ENCODE measurements at regions not wholly inside any gene's neighbourhood (a gene's known extent, or its start where the extent isn't known, plus 50 kb on each side); places are given as distances from the start of the nearest gene placed in this dataset.
"Not testable (repeated sequence)": the region's sequence is repeated elsewhere in the genome, so short reads cannot be mapped to it uniquely, and the experiment has no call there.

- DNase-seq = no peak
Observed at GRCh38 chr5:68114378-68115040, 101.0 kb upstream of the PIK3R1 start.

GRCh38 chr5:68112658-68113057 lies 102.9 kb upstream of the PIK3R1 start:
- no peak for DNase-seq

- DNase-seq = no peak
Observed at GRCh38 chr5:68110894-68111293, 104.7 kb upstream of the PIK3R1 start.

GRCh38 chr5:68110264-68110663 lies 105.3 kb upstream of the PIK3R1 start:
- DNase-seq = no peak

- DNase-seq = not testable (repeated sequence)
Observed at GRCh38 chr5:68104217-68104616, 111.3 kb upstream of the PIK3R1 start.

GRCh38 chr5:68103297-68103696 lies 112.3 kb upstream of the PIK3R1 start:
- not testable (repeated sequence) for DNase-seq

- DNase-seq = no peak
Observed at GRCh38 chr5:68099327-68099726, 116.2 kb upstream of the PIK3R1 start.

- no peak for DNase-seq
Observed at GRCh38 chr5:68093455-68094159, 121.9 kb upstream of the PIK3R1 start.

- no peak for DNase-seq
Observed at GRCh38 chr5:68088302-68088701, 127.3 kb upstream of the PIK3R1 start.

- DNase-seq = no peak
Observed at GRCh38 chr5:68087866-68088265, 127.7 kb upstream of the PIK3R1 start.

GRCh38 chr5:68086857-68087256 lies 128.7 kb upstream of the PIK3R1 start:
- no peak for DNase-seq

GRCh38 chr5:68086439-68086838 lies 129.1 kb upstream of the PIK3R1 start:
- no peak for DNase-seq

GRCh38 chr5:68084396-68084795 lies 131.2 kb upstream of the PIK3R1 start:
- no peak for DNase-seq

GRCh38 chr5:68080282-68081050 lies 135.1 kb upstream of the PIK3R1 start:
- DNase-seq = no peak

GRCh38 chr5:68077349-68077894 lies 138.1 kb upstream of the PIK3R1 start:
- DNase-seq = no peak

GRCh38 chr5:68074633-68075032 lies 140.9 kb upstream of the PIK3R1 start:
- no peak for DNase-seq

- DNase-seq = no peak
Observed at GRCh38 chr5:68074048-68074632, 141.4 kb upstream of the PIK3R1 start.

GRCh38 chr5:68071736-68072135 lies 143.8 kb upstream of the PIK3R1 start:
- DNase-seq = no peak

- DNase-seq = no peak
Observed at GRCh38 chr5:68071282-68071632, 144.3 kb upstream of the PIK3R1 start.

- DNase-seq = no peak
Observed at GRCh38 chr5:68070591-68071281, 144.8 kb upstream of the PIK3R1 start.

GRCh38 chr5:68067976-68068603 lies 147.5 kb upstream of the PIK3R1 start:
- DNase-seq = no peak

- DNase-seq = no peak
Observed at GRCh38 chr5:68067291-68067690, 148.3 kb upstream of the PIK3R1 start.
